ENCODE measurements at regions not wholly inside any gene's neighbourhood (a gene's known extent, or its start where the extent isn't known, plus 50 kb on each side); places are given as distances from the start of the nearest gene placed in this dataset.

- H3K36me3 ChIP-seq: no peaks in the 10 kb centered on the region
- no peaks in the 10 kb centered on the region for H3K9me3 ChIP-seq (ENCODE audit: low read depth)
- TF ChIP-seq CTCF (IDR thresholded peaks at IDR 0.05; ENCODE audit: low read depth, low read length): no peak
- no peak overlapping the region for H3K4me3 ChIP-seq
- H3K27ac ChIP-seq: no peak overlapping the region
- H3K27me3 ChIP-seq: no peaks in the 10 kb centered on the region
- no peak for DNase-seq (ENCODE audit: low read depth in 1 of 2, low spot score in 1 of 2)
- H3K4me1 ChIP-seq (ENCODE audit: low read depth): no peaks in the 10 kb centered on the region
Measured at GRCh38 chr5:161051920-161052500, 200.0 kb upstream of the ATP10B start.

DNA sequence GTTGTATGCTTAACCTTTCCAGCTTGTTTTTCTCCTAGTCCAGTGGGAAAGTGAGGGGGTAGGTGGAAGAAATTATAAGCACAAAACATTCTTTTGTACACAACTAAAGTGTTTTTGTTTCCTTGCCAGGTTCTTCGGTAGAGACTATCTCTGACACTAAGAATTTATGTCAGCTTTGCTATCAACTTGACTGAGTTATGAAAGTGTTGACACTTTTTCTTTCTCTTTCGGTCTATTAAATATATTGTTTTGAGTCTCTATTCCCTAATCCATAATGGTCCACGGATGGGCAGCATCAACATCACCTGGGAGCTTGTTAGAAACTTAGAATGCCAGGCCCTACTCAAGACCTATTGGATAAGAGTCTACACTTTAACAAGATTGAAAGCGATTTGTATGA lies 195.0 kb upstream of the ATP10B start:
- no peak overlapping the region for H3K4me3 ChIP-seq
- H3K27me3 ChIP-seq: no peaks in the 10 kb centered on the region
- no peak overlapping the region for H3K27ac ChIP-seq
- no peaks in the 10 kb centered on the region for H3K36me3 ChIP-seq
- H3K4me1 ChIP-seq (ENCODE audit: low read depth): no peaks in the 10 kb centered on the region
- no peak for DNase-seq (ENCODE audit: low read depth in 1 of 2, low spot score in 1 of 2)
- no peaks in the 10 kb centered on the region for H3K9me3 ChIP-seq (ENCODE audit: low read depth)
- TF ChIP-seq CTCF (IDR thresholded peaks at IDR 0.05; ENCODE audit: low read depth, low read length): no peak

GRCh38 chr5:161042862-161043261 lies 190.9 kb upstream of the ATP10B start:
- Histone ChIP-seq H3K9me3 (ENCODE audit: low read depth) (no peaks in the 10 kb centered on the region), H3K36me3 (no peaks in the 10 kb centered on the region), H3K27me3 (no peaks in the 10 kb centered on the region), H3K4me3 (no peak overlapping the region), H3K27ac (no peak overlapping the region), H3K4me1 (ENCODE audit: low read depth) (no peaks in the 10 kb centered on the region)
- TF ChIP-seq CTCF (IDR thresholded peaks at IDR 0.05; ENCODE audit: low read depth, low read length): no peak
- no peak for DNase-seq (ENCODE audit: low read depth in 1 of 2, low spot score in 1 of 2)

DNA sequence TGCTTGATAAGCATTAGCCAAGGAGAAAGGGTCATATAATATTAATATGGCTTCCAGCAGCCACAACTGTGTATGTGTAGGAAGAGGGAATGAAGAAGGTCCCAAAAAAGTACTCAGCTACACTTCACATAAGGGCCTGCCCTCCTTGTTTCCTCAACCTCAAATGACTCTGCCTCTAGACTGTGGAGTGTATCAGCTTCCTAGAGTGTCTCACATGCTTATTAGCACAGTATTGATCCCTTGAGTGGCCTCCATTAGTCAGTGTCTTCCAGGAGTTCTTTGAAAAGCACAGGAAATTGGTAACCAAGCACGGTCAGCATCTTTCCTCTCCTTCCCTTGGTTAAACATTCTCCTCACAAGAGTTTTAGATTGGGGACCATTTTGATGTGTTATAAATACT lies 190.4 kb upstream of the ATP10B start:
- H3K27me3 ChIP-seq: no peaks in the 10 kb centered on the region
- no peaks in the 10 kb centered on the region for H3K36me3 ChIP-seq
- no peaks in the 10 kb centered on the region for H3K4me1 ChIP-seq (ENCODE audit: low read depth)
- no peak overlapping the region for H3K4me3 ChIP-seq
- no peak for DNase-seq (ENCODE audit: low read depth in 1 of 2, low spot score in 1 of 2)
- no peak for TF ChIP-seq CTCF (IDR thresholded peaks at IDR 0.05; ENCODE audit: low read depth, low read length)
- no peak overlapping the region for H3K27ac ChIP-seq
- H3K9me3 ChIP-seq (ENCODE audit: low read depth): no peaks in the 10 kb centered on the region

GRCh38 chr5:161040818-161041217 lies 188.8 kb upstream of the ATP10B start:
- Histone ChIP-seq H3K27ac (no peak overlapping the region), H3K36me3 (no peaks in the 10 kb centered on the region), H3K4me1 (ENCODE audit: low read depth) (no peaks in the 10 kb centered on the region), H3K4me3 (no peak overlapping the region), H3K27me3 (no peaks in the 10 kb centered on the region), H3K9me3 (ENCODE audit: low read depth) (no peaks in the 10 kb centered on the region)
- no peak for TF ChIP-seq CTCF (IDR thresholded peaks at IDR 0.05; ENCODE audit: low read depth, low read length)
- no peak for DNase-seq (ENCODE audit: low read depth in 1 of 2, low spot score in 1 of 2)

DNA sequence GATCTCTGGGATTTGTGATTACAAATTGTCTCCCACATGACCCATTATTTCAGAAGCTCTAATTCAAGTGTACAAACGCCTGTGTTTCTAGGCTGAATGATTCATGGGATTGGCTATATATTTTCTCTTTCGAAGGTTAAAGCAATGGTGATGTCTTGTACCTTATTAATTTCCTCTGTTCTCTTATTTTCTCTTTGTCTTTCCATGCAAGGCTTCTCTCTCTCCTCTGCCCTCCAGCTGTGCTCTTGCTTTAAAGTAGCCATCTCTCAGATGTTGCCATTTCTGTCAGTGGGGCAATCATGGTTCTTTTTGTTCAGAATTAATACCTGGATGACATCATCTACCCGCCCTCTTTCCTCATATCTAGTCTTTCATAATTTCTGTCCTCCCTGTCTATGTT lies 184.3 kb upstream of the ATP10B start:
- H3K27ac ChIP-seq: no peak overlapping the region
- no peaks in the 10 kb centered on the region for H3K27me3 ChIP-seq
- DNase-seq (ENCODE audit: low read depth in 1 of 2, low spot score in 1 of 2): no peak
- no peak for TF ChIP-seq CTCF (IDR thresholded peaks at IDR 0.05; ENCODE audit: low read depth, low read length)
- no peaks in the 10 kb centered on the region for H3K36me3 ChIP-seq
- no peak overlapping the region for H3K4me3 ChIP-seq
- no peaks in the 10 kb centered on the region for H3K4me1 ChIP-seq (ENCODE audit: low read depth)
- H3K9me3 ChIP-seq (ENCODE audit: low read depth): no peaks in the 10 kb centered on the region
